Lung (tissue), 11 donors: ENCODE measurements at regions not wholly inside any gene's neighbourhood (a gene's known extent, or its start where the extent isn't known, plus 50 kb on each side); places are given as distances from the start of the nearest gene placed in this dataset.

Source experiments
- ATAC-seq: fragments of 200-7000 bp; cut with Tn5 transposase; one replicate; pipeline ENCODE4 v1.9.1; 2020; ENCODE audit warnings: moderate number of reproducible peaks; ENCODE audit not compliant: insufficient read depth, low FRiP score
- DNase-seq, 3 donors: peaks; one replicate each; pipeline ENCODE4 v3.0.0-alpha.2; 2013 to 2017
- H3K27ac ChIP-seq, 2 donors: one replicate each; pipeline ENCODE4 v1.5.1; 2013; ENCODE audit warnings: mild to moderate bottlenecking in 2 of 2, moderate library complexity in 2 of 2, control low read depth in 1 of 2, inconsistent platforms in 1 of 2, low read depth in 1 of 2, low read length in 1 of 2
- H3K27me3 ChIP-seq, 3 donors: one replicate each; pipeline ENCODE4 v1.5.1; 2013; ENCODE audit warnings: low read length in 2 of 3; ENCODE audit not compliant: control insufficient read depth in 3 of 3, insufficient read depth in 3 of 3
- H3K36me3 ChIP-seq, 4 donors: one replicate each; pipeline ENCODE4 v1.5.1; 2013; ENCODE audit warnings: low read length in 4 of 4, mild to moderate bottlenecking in 1 of 4, moderate library complexity in 1 of 4; ENCODE audit not compliant: control insufficient read depth in 4 of 4, insufficient read depth in 4 of 4
- H3K4me1 ChIP-seq, 5 donors: one replicate each; pipeline ENCODE4 v1.5.1; 2013; ENCODE audit warnings: low read length in 5 of 5, mild to moderate bottlenecking in 2 of 5, moderate library complexity in 1 of 5; ENCODE audit not compliant: control insufficient read depth in 5 of 5, insufficient read depth in 5 of 5
- H3K4me3 ChIP-seq: one replicate; pipeline ENCODE4 v1.5.1; 2013; ENCODE audit warnings: mild to moderate bottlenecking, control low read depth, moderate library complexity
- H3K9ac ChIP-seq, 2 donors: one replicate each; pipeline ENCODE4 v1.5.1; 2013; ENCODE audit warnings: low read length in 2 of 2, control low read depth in 1 of 2; ENCODE audit not compliant: insufficient read depth in 1 of 2
- H3K9me3 ChIP-seq, 4 donors: one replicate each; pipeline ENCODE4 v1.5.1; 2013; ENCODE audit warnings: low read length in 3 of 4, mild to moderate bottlenecking in 1 of 4, moderate library complexity in 1 of 4; ENCODE audit not compliant: control insufficient read depth in 4 of 4, insufficient read depth in 3 of 4
- WGBS, 2 donors: extraction: QIAGEN DNeasy Blood & Tissue Kit; methylation state at CpG; one replicate each; pipeline ENCODE4 v1.1.7; 2013; 5-methylcytosine and 5-hydroxymethylcytosine counted together
- TF ChIP-seq, protein P1 (sequence below): IDR thresholded peaks from 2 replicates; pipeline ENCODE4 v1.5.1; 2012; ENCODE audit warnings: mild to moderate bottlenecking; ENCODE audit errors: control extremely low read depth, extremely low read depth
- donor health status: control.
- donor health status: control.
- donor health status: Bipolar disorder and iron deficiency.
- donor health status: healthy.
- donor health status: DM: yes; HTN: yes; CAD: no.

DNA sequence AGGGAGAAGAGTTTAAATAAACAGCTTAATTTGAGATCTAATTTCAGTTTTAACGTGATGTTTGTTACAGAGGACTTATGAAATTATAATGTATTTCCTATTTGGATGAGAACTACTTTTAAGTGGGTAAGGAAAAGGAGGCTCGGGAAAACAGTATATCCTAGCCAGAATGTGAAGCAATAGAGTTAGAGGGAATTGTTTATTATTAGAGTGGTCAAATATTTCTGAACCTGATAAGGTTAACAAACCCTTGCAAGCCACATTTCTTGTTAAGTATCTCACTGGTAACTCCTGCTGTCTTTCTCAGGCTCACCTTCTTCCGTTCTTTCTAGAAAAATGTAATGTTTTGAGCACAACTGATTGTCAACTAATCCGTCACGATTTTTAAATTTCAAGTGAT, 335.1 kb upstream of the MBL2 start:
- H3K27me3 ChIP-seq = no peaks in the 10 kb centered on the region
- H3K9me3 ChIP-seq = peaks cover 0 to 2% (median 0%) of the 10 kb centered on the region in 4 donors
- TF ChIP-seq, protein P1, sequence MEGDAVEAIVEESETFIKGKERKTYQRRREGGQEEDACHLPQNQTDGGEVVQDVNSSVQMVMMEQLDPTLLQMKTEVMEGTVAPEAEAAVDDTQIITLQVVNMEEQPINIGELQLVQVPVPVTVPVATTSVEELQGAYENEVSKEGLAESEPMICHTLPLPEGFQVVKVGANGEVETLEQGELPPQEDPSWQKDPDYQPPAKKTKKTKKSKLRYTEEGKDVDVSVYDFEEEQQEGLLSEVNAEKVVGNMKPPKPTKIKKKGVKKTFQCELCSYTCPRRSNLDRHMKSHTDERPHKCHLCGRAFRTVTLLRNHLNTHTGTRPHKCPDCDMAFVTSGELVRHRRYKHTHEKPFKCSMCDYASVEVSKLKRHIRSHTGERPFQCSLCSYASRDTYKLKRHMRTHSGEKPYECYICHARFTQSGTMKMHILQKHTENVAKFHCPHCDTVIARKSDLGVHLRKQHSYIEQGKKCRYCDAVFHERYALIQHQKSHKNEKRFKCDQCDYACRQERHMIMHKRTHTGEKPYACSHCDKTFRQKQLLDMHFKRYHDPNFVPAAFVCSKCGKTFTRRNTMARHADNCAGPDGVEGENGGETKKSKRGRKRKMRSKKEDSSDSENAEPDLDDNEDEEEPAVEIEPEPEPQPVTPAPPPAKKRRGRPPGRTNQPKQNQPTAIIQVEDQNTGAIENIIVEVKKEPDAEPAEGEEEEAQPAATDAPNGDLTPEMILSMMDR = no peak
- H3K9ac ChIP-seq = no peak overlapping the region
- 67 to 77% methylated on average over 5 of the region's 5 CpGs for WGBS, 2 donors
- no peaks in the 10 kb centered on the region for H3K36me3 ChIP-seq
- H3K27ac ChIP-seq = no peak overlapping the region
- no peak for DNase-seq
- H3K4me3 ChIP-seq = no peak overlapping the region
- H3K4me1 ChIP-seq = no peaks in the 10 kb centered on the region
- no peak for ATAC-seq

DNA sequence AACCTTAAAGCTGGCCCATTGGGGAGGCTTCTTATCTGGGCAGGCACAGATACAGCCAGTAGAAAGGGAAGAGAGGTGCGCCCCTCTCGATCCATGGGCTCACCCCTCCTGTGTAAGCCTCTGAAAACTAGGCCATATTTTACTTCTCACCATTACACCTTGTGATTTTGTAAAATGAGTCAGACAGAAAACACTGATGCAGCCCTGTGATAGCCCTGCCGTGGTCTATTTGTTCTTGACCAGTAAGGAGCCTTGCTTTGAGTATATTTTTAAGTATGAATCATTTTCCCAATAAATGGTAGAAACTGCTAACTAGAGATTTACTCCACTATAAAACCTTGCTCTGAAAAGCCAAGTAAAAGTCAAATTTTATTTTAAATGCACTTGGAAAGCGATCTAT, 329.8 kb upstream of the MBL2 start:
- H3K27me3 ChIP-seq = no peaks in the 10 kb centered on the region
- H3K4me1 ChIP-seq = no peaks in the 10 kb centered on the region
- H3K9me3 ChIP-seq = peaks cover 0 to 2% (median under 1%) of the 10 kb centered on the region in 4 donors
- TF ChIP-seq, protein P1 = no peak
- H3K9ac ChIP-seq = no peak overlapping the region
- 84 to 89% methylated on average over 4 of the region's 4 CpGs for WGBS, 2 donors
- no peak for ATAC-seq
- H3K4me3 ChIP-seq = no peak overlapping the region
- DNase-seq = no peak
- no peaks in the 10 kb centered on the region for H3K36me3 ChIP-seq
- no peak overlapping the region for H3K27ac ChIP-seq

DNA sequence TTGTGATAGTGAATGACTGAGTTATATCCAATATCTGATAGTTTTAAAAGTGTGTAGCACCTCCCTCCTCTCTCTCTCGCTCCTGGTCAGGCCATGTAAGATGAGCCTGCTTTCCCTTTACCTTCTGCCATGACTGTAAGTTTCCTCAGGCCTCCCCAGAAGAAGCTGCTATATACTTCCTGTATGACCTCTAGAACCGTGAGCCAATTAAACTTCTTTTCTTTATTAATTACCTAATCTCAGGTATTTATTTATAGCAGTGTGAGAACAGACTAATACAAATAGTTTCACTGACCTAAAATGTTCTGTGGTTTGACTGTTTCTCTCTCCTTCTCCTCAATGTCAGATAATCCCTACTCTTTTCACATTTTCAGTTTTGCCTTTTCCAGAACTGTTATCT, 321.3 kb upstream of the MBL2 start:
- H3K9me3 ChIP-seq = peaks cover 0 to 4% (median 0%) of the 10 kb centered on the region in 4 donors
- TF ChIP-seq, protein P1 = no peak
- WGBS, 2 donors = 77% methylated on average over 2 of the region's 2 CpGs
- H3K4me3 ChIP-seq = no peak overlapping the region
- ATAC-seq (no peak), DNase-seq (no peak)
- H3K36me3 ChIP-seq = no peaks in the 10 kb centered on the region
- H3K27me3 ChIP-seq = no peaks in the 10 kb centered on the region
- no peaks in the 10 kb centered on the region for H3K4me1 ChIP-seq
- H3K9ac ChIP-seq = no peak overlapping the region
- no peak overlapping the region for H3K27ac ChIP-seq

DNA sequence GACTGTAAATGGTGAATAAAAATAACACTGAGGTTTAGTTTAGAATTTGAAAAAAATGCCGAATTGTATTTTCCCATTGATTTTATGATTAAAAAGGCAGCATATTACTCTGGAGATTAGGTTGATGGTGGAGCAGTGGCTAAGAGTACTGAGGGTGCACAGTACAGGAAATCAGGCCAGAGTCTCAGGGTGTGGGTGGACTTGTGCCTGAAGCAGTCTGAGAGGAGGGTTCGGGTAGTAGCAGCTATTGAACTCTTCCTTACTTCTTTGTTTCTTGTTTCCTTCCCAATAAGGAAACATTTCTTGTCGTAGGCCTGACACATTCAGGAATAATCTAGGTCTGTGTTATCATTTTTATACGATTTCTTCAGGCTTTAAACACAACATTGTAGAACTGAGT, 319.0 kb upstream of the MBL2 start:
- 78 to 79% methylated on average over 4 of the region's 4 CpGs for WGBS, 2 donors
- TF ChIP-seq, protein P1 = no peak
- DNase-seq (no peak), ATAC-seq (no peak)
- H3K4me1 ChIP-seq = no peaks in the 10 kb centered on the region
- no peak overlapping the region for H3K4me3 ChIP-seq
- no peaks in the 10 kb centered on the region for H3K36me3 ChIP-seq
- no peak overlapping the region for H3K9ac ChIP-seq
- H3K9me3 ChIP-seq = peaks cover 0 to 2% (median 0%) of the 10 kb centered on the region in 4 donors
- no peaks in the 10 kb centered on the region for H3K27me3 ChIP-seq
- no peak overlapping the region for H3K27ac ChIP-seq
